HG03108 (cell line): ENCODE measurements at regions not wholly inside any gene's neighbourhood (a gene's known extent, or its start where the extent isn't known, plus 50 kb on each side); places are given as distances from the start of the nearest gene placed in this dataset.
"Not testable (repeated sequence)": the region's sequence is repeated elsewhere in the genome, so short reads cannot be mapped to it uniquely, and the experiment has no call there.

ENCODE experiments used
- ATAC-seq: cut with Tn5 transposase; IDR thresholded peaks from one replicate; pipeline ENCODE4 v1.9.1; 2021; ENCODE audit warnings: moderate library complexity; ENCODE audit not compliant: unreplicated experiment

DNA sequence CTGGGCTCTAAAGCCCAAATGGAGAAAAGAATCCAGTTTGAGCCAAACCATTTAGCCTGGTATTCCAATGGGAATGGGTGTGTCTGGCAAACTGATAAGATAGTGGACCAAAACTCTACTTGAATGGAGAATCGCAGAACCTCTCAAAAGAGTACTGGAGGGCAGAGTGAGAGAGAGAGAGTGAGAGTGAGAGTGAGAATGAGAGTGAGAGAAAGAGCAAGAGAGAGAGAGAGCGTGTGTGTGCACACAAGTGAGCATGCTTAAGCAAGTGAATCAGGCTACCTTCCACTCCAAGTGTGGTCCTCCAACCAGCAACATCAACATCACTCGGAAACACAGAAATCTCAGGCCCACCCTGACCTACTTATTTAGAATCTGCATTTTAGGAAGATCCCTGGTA lies 58.8 kb downstream of the UQCRFS1 start:
- ATAC-seq = no peak

DNA sequence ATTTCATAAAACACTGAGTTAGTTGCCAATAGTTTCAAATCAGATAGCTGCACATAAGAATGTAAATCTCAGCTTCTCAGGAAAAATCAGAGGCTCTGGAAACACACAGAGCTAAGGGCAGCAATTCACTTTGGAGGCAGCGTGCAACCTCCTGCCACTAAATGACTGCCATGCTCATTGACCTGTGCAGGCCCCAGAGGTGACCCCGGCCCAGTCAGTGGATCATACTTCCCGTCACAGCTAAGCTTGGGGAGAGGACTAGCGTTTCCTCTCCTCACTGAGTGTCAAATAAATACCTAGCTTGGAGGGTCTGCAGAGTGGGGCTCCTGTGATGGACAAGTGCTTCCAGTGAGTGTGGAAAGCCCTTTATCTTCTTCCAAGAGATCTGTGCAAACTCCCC lies 67.2 kb downstream of the UQCRFS1 start:
- ATAC-seq = no peak

DNA sequence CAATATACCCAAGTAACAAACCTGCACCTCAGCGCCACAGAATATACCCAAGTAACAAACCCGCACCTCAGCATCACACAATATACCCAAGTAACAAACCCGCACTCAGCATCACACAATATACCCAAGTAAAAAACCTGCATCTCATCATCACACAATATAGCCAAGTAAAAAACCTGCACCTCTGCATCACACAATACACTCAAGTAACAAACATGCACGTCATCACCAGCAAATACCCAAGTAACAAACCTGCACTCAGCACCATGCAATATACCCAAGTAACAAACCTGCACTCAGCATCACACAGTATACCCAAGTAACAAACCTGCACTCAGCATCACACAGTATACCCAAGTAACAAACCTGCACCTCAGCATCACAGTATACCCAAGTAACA lies 69.8 kb downstream of the UQCRFS1 start:
- ATAC-seq = no peak

DNA sequence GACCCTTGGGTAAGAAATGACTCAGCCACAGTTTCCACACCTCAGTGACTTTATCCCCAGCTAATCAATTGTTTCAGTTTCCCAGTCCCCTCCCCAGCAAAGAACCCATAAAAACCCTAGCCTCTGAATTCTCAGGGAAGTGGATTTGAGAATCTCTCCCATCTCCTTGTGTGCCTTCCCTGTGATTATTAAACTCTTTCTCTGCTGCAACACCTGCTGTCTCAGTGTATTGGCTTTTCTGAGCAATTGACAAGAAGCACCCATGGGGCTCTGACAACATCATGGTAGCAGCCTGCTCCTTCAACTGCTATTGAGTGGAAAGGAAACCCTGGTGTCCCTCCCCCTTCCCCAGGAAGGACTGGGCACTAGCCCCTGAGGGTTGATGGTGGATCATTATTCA lies 73.7 kb downstream of the UQCRFS1 start:
- no peak for ATAC-seq

DNA sequence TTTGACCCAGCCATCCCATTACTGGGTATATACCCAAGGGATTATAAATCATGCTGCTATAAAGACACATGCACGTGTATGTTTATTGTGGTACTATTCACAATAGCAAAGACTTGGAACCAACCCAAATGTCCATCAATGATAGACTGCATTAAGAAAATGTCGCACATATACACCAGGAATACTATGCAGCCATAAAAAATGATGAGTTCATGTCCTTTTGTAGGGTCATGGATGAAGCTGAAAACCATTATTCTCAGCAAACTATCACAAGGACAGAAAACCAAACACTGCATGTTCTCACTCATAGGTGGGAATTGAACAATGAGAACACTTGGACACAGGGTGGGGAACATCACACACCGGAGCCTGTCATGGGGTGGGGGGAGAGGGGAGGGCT lies 74.7 kb downstream of the UQCRFS1 start:
- not testable (repeated sequence) for ATAC-seq

DNA sequence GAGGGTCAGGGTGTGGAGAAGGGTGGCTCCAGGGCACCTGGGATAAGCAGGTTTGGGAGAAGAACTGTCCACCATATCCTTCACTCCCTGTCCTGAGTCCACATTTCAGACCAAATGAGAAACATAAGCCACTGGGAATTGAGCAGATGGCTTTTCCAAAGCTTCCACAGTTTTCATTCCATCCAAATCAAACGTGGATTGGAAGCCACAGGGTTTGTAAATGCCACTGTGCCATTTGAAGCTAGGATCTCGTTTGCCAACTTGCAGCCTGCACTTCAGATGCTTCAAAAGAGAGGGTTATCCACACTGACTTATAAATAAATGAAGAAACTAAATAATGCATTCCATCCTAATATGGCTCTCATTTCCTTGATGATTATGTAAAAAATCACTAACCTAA lies 81.5 kb downstream of the UQCRFS1 start:
- no peak for ATAC-seq

DNA sequence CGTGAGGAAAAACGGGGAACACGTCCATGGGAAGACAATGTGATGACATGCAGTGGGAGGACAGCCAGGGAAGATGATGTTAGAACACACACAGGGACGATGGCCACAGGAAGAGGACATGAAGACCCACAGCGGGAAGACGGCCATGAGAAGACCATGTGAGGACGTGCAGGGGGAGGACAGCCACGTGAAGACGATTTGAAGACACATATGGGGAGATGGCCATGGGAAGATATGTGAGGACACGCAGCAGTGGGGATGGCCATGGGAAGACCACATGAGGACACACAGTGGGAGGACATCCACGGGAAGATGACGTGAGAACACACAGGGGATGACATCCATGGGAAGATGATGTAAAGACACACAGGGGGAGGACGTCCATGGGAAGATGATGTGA lies 83.8 kb downstream of the UQCRFS1 start:
- no peak for ATAC-seq

DNA sequence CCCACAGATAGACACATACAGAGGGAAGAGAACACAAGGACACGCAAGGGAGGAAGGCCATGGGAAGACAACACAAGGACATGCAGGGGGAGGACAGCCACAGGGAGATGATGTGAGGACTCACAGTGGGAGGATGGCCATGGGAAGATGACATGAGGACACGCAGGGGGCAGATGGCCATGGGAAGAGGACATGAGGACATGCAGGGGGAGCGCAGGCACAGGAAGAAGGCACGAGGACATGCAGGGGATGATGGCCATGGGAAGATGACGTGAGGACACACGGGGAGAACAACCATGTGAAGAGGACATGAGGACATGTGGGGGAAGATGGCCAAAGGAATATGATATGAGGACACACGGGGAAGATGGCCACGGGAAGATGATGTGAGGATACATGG lies 84.7 kb downstream of the UQCRFS1 start:
- no peak for ATAC-seq

DNA sequence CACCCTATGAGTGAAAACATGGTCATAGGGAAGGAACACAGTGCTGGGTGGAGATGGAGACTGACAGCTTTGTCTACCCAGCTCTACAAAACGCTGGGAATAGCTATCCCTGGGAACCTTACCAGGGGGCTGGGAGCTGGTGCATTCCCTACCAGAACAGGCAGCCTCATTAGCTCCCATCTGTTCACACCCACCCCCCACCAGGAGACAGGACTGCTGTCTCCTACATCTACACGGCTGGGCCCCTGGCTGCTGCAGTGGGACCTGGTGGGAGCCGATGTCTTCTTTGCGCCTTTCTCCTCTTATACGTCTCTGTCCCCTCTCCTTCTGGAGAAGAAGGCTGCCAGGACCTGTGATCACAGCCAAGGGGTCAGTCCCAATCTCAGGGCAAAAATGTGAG lies 90.8 kb downstream of the UQCRFS1 start:
- no peak for ATAC-seq

DNA sequence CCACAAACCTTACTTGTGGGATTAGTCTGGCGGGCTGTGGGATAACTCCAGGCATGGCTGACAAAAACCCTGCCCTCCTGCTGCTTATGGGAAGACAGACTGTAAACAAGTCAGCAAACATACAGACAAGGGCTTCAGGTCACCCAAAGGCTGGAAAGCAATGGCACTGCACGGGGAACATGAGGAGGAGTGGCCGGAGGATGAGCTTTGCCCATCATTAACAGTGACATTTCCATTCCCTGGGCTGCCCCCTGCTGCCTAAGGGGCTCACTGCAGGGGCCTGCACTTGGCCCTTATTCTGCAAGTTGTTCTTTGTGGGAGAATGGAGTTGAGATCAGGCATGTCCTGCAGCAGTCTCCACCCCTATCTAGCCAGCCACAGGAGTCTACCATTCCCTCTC lies 91.3 kb downstream of the UQCRFS1 start:
- ATAC-seq = no peak

DNA sequence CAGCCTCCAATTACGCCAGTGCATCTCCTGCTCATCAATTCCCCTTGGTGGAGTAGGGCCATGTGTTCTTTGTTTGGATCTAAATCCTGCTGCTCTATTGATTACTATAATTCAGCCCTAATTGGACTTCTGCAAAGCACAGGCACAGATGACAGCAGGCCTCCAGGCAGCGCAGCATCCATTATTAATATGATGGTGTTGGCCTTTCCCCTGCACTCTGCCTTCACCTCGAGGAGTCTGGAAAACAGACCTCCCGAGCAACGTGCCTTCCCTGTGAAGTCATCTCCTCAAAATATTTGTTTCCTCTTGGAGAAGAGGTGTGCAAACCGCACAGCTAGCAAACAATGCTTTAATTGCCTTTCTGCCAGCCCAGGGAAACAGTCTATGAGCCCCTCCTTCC lies 92.5 kb downstream of the UQCRFS1 start:
- ATAC-seq = no peak

DNA sequence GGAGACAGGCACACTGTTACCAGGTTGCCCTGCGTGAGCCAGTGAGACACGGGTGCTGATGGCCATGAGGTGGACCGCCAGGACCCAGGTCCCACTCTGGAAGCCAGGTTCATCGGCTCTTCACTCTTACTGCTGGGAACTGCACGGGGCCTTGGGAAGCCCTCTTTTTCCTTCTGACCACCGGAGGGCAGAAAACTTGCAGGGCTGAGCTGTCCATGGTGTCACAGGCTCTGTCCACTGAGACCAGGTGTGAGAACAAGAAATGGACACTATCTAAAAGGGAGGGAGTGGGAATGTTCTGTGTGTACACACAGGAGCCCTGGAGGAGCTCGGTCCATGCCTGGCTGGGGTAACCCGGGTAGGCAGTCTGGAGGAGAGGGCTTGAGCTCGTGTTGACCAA lies 93.4 kb downstream of the UQCRFS1 start:
- no peak for ATAC-seq

DNA sequence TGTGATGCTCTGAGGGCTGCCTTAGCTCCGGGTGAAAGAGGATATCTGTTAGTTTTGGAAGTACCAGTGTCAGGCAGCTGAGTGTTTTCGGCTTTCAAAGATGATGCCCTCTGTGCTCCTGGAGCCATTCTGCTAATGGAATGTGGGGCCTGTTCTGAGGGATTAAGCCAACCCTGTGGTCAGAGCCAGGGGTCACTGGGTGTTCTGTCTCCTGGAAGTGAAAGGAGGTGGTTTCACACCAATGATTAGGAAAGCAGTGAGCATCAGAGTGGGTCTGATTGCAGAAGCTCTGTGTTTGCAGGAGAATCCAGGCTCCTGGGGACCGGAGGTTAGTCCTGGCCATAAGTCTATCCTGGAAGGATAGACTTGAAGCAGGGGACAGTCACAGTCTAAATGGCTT lies 94.6 kb downstream of the UQCRFS1 start:
- ATAC-seq = no peak

DNA sequence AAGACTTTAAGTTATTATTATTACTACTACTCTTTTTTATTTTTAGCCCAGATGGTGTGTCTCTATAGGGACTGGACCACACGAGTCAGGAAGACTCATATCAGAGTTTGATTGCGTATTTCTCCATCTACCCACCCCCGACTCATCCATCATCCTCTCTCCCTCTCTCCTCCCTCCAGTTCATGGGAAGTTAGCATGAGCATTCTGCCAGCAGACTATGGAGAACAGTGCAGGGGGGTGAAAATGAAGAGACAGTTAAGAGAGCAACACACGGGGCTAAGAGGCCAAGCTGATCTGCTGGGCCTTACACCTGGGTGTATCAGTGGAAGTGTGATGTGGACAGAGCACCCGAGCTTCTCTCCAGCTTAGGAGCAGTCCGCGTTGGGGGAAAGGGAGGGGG lies 95.0 kb downstream of the UQCRFS1 start:
- ATAC-seq = no peak

DNA sequence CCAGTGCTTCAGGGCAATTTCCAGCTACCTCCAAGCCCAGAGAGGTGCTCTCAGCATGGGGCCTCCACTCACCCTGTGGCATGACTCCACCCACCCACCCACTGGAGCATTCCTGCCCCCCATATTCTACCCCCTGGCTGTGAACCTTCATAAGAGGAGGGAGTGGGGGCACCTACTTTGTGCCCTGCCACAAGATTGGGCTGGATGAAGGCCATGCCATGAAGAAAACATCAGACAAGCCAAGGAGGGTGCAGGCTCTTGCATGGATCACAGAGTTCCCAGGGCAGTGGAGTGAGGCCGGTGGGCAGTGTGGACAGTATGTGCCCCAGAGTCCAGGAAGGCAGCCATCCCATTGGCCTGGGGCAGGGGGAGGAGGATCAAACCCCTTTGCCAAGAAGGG lies 97.8 kb downstream of the UQCRFS1 start:
- ATAC-seq = no peak

DNA sequence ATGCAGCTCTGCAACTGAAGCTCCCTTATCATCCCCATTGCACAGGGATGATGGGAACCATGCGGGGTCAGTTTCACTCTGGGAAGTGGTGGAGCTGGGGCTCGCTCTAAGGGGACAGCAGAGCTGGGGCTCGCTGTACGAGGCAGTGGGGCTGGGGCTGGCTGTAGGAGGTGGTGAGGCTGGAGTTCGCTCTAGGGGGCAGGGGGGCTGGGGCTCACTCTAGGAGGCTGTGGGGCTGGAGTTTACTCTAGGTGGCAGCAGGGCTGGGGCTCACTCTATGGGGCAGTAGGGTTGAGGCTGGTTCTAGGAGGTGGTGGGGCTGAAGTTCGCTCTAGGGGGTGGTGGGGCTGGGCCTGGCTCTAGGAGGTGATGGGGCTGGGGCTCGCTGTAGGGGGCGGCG lies 99.1 kb downstream of the UQCRFS1 start:
- no peak for ATAC-seq

DNA sequence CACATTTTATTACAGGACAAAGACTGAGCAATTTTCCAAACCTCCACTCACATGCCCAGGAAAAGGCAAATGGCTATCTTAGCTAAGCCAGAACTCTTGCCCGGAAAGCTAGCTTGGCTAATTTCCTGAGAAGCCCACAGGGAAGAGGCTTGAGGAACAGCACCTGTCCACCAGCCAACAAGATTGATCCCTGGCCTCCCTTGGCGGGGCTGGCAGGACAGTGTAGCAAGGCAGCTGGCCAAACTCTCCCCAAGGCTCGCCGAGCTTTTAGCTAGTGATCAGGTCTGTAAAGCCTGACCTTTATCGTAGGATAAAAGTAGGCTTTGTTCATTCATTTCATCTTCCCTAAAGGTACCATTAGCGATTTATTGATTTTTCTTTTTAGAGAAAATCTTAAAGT lies 101.4 kb downstream of the UQCRFS1 start:
- no peak for ATAC-seq

DNA sequence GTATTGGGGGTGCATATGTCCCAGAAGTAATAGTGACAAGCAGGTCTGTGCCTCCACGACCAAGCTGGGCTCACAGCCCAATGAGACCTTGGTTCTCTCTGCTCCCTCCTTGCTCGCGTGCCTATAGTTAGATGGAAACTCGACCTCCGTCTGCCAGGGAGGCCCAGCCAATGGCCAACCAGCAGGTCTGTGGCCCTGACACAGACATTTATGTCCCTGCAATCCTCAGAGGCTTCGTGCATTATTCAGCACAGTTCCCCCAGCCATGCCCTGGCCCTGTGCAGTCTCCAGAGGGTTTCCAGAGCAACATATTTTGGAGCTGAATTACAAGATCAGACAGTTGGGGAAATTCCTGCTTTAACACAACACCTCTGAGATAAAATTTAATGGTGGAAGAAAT lies 105.1 kb downstream of the UQCRFS1 start:
- ATAC-seq = no peak

DNA sequence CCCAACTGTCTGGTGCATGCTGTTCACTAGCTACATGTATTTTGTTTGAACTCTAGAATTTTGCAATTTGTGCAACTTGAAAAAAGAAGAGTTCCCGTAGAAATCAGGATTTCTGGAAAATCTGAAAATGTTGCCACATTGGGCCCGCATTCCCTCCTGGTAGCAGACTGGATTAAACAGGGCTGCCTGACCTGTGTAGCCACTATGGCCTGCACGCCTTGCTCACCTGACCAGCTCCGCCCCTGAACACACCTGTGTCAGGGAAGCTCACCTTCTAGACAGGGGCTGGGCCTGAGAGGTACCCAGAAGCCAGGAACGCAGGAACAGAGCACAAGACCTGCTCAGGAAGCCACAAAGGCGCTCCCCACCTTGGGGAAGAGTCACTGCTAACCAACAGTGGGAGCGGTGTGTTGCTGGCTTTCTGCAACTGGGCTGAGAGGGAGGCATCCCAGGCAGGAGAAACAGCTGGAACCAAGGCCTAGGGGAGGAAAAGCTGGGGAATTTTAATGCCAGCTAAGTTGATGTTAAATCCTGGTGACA lies 106.5 kb downstream of the UQCRFS1 start:
- no peak for ATAC-seq

DNA sequence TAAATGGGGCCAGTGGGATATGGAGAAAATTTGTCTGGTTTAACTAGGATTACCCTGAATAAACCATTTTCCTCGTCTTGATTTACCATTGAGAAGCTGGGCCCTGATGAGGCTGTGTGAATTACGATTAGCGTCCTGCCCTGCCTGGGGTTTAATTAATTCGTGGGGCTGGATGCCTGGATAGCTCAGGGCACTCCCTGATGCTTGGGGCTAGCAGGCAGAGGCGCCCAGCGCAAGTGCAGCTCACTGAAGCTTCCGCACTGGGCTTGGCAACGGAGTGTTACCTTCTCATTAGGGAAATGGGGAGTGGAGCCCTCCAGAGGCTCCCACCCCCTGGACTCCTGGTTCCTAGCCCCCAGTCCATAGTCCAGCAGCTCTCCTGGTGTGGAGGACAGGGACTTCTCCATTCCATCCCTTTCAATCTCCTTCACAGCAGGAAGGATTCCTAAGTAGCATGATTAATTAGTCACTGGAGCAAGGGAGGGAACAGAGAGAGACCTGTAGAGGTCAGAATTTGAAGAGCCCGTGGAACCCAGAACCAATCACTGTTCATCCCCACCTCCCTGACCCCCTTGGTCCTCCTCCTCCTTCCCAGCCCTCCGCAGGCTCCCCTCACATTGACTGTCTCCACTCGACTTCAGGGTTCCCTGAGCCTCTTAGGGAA lies 107.2 kb downstream of the UQCRFS1 start:
- no peak for ATAC-seq

DNA sequence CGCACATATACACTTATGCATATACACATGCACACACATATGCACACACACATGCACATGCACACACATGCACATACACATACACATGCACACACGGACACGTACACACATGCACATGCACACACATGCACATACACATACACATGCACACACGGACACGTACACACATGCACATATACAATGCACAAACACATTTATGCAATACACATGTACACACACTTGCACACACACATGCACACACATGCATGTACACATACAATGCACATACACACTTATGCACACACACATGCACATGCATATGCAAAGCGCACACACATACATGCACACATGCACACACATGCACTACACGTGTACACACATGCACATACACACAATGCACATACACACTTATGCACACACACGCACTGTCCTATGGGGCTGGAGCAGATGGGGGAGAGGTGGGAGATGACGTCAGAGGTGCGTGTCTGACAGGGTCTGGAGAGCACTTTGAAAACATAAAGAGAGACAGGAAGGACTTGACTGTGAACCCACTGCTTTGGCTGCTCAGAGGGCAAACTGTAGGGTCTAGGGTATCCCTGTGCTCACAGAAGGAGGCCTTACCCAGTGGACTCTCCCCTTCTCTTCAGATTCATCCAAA lies 108.2 kb downstream of the UQCRFS1 start:
- ATAC-seq = no peak

DNA sequence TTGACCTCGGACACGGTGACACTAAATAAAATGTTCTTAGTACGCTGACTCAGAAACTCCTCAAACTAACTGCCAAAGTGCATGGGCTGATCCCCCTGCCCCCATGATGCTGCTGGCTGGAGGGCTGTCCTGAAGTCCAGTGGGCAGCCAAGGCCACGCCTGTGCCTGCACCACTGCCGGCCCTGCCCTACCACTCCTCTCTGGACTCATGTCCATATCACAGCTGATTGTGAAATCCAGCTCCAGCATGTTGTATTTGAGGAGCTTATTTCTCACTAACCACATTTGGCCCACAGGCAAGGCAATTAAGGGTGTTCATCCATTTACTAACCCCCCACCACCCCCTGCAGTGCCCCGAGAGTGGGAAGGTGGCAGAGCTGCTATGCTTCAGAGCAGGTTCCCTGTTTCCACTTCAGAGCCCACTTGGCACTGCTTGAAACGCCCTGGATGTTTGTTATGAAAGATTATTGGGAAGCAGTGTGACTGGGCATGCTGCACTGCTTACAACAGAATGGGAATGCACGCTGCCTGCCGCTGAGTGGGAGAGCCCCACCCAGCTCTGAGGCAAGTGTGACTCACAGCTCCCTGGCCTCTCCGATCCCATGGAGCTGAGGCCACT lies 114.0 kb downstream of the UQCRFS1 start:
- no peak for ATAC-seq
